HFFc6 (cell line): ENCODE measurements at regions not wholly inside any gene's neighbourhood (a gene's known extent, or its start where the extent isn't known, plus 50 kb on each side); places are given as distances from the start of the nearest gene placed in this dataset.

ENCODE experiments used
- DNase-seq: peaks from one replicate; pipeline ENCODE4 v3.0.0-alpha.2; 2018
- H3K27ac Mint-ChIP-seq: 2 replicates; pipeline ENCODE4 v1.8.0; 2020; ENCODE audit warnings: mild to moderate bottlenecking, mixed read lengths
- H3K27me3 Mint-ChIP-seq: 2 replicates; pipeline ENCODE4 v1.8.0; 2021; ENCODE audit warnings: mild to moderate bottlenecking, moderate library complexity, mixed read lengths; ENCODE audit not compliant: insufficient read depth
- H3K36me3 Mint-ChIP-seq: 2 replicates; pipeline ENCODE4 v1.8.0; 2021; ENCODE audit warnings: low read depth, mixed read lengths
- H3K4me1 Mint-ChIP-seq: 2 replicates; pipeline ENCODE4 v1.8.0; 2020; ENCODE audit warnings: low read depth, mixed read lengths
- H3K4me3 Mint-ChIP-seq: 2 replicates; pipeline ENCODE4 v1.8.0; 2020; ENCODE audit warnings: mild to moderate bottlenecking, moderate library complexity, mixed read lengths
- H3K9me3 Mint-ChIP-seq: 2 replicates; pipeline ENCODE4 v1.8.0; 2020; ENCODE audit warnings: mild to moderate bottlenecking, mixed read lengths
- TF ChIP-seq, protein P1 (sequence below): fragments of 200-600 bp; sonication (generic); IDR thresholded peaks from 2 replicates; pipeline ENCODE4 v1.5.0; 2021; ENCODE audit warnings: antibody characterized with exemption, mild to moderate bottlenecking

DNA sequence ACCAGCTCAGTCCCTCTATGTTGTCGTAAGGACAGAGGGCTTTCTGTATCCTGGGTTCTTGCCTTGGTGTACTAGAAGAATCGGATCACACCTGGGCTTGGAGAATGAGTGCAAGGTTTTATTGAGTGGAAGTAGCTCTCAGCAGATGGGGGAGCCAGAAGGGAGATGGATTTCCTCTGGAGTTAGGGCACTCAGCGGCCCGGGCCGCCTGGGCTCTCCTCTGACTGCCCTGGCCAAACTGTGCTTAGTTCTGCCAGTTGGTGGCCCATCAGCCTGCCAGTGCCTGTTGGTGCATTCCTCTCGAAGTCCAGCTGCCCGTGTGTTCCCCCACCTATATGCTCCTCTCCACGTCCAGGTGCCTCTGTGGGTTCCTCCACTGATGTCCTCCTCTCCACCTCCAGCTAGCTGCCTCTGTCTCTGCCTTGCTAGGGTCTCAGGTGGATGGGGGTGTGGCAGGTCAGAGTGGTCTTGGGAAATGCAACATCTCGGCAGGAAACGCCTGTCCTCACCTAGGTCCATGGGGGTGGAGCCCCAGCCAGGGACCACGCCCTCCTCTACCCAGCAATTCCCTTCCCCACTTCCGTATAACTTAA, 148.6 kb downstream of the PPP1R3A start:
- Mint-ChIP-seq H3K4me1 (no peaks in the 10 kb centered on the region), H3K9me3 (peaks cover 18% of the 10 kb centered on the region), H3K4me3 (no peak overlapping the region), H3K27me3 (no peaks in the 10 kb centered on the region; the same call in 1 of the 2 replicates), H3K36me3 (no peaks in the 10 kb centered on the region), H3K27ac (no peak overlapping the region)
- DNase-seq = no peak
- TF ChIP-seq, protein P1, sequence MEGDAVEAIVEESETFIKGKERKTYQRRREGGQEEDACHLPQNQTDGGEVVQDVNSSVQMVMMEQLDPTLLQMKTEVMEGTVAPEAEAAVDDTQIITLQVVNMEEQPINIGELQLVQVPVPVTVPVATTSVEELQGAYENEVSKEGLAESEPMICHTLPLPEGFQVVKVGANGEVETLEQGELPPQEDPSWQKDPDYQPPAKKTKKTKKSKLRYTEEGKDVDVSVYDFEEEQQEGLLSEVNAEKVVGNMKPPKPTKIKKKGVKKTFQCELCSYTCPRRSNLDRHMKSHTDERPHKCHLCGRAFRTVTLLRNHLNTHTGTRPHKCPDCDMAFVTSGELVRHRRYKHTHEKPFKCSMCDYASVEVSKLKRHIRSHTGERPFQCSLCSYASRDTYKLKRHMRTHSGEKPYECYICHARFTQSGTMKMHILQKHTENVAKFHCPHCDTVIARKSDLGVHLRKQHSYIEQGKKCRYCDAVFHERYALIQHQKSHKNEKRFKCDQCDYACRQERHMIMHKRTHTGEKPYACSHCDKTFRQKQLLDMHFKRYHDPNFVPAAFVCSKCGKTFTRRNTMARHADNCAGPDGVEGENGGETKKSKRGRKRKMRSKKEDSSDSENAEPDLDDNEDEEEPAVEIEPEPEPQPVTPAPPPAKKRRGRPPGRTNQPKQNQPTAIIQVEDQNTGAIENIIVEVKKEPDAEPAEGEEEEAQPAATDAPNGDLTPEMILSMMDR = no peak

DNA sequence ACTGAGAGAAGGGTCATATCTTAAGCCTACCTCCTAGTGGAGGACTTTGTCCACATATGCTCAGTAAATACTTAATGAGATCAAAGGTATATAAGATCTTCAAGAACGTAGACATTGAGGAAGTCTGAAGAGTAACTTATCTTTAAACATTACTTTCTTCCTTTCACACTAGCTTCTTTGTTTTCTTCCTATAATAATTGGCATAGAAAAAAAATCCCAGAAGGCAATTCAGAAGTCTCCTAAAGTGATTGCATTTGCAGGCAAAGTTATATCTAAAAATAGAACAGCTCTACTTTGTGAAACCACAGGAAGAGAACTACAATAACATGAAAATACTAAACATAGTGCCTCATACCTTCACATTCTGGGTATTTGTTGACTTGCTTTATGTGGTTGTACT, 150.4 kb downstream of the PPP1R3A start:
- TF ChIP-seq, protein P1 = no peak
- no peaks in the 10 kb centered on the region for H3K4me1 Mint-ChIP-seq
- H3K9me3 Mint-ChIP-seq = peaks cover 23% of the 10 kb centered on the region
- H3K4me3 Mint-ChIP-seq = no peak overlapping the region
- H3K27me3 Mint-ChIP-seq = no peaks in the 10 kb centered on the region; the same call in 1 of the 2 replicates
- no peak for DNase-seq
- no peaks in the 10 kb centered on the region for H3K36me3 Mint-ChIP-seq
- H3K27ac Mint-ChIP-seq = no peak overlapping the region

DNA sequence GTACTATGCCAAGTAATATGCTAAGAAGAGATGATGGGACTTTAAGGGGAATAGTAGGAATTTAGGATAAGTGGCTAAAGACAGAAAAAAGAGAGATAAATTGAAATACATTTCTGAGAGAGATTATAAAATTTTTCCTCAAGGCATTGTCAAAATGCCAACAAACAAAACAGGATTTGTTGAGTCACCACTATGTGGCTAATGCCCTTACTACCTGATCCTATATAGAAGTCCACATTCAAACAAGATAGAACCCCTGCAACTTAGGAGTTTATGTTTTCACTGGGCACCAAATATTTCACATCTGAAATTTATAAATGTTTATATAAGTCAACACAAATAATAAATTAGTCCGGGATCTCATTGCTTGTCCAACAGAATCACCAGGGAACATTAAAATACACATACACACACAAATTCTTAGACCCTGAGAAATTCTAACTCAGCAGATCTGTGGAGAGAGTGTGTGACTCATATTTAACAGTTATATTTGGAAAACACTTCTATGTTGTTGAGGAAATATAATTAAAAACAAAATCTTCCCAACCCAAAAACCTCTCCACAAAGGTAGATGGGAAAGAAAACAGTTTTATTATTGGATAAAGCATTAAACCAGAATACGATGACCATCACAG, 154.3 kb downstream of the PPP1R3A start:
- peaks cover 1% of the 10 kb centered on the region; the same call in 1 of the 2 replicates for H3K27me3 Mint-ChIP-seq
- TF ChIP-seq, protein P1 = no peak

DNA sequence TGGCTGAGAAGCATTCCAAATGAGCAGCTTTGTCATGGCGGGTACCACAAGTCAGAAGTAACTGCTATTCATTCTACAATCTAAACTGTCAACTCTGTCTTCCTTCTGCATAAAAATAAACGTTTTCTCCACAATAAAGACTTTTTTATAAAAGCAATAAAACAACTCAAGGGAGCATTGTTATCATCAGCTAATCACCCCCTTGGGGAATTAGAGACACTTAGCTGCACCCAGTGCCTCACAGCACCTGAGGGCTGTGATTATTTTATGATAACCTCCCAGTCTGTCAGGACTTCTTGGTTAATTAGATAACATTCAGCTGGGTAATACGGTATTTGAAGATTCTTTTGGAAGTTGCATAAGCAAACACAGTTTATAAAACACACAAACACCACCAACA, 155.6 kb downstream of the PPP1R3A start:
- Mint-ChIP-seq H3K9me3 (peaks cover 17% of the 10 kb centered on the region), H3K4me3 (no peak overlapping the region), H3K27ac (no peak overlapping the region), H3K4me1 (no peaks in the 10 kb centered on the region), H3K36me3 (no peaks in the 10 kb centered on the region), H3K27me3 (peaks cover 1% of the 10 kb centered on the region; the same call in 1 of the 2 replicates)
- DNase-seq = no peak
- TF ChIP-seq, protein P1 = no peak

More for the DNA sequence above, 154.3 kb downstream of the PPP1R3A start:
- Mint-ChIP-seq H3K36me3 (no peaks in the 10 kb centered on the region), H3K27ac (no peak overlapping the region), H3K4me1 (no peaks in the 10 kb centered on the region), H3K4me3 (no peak overlapping the region), H3K9me3 (peaks cover 17% of the 10 kb centered on the region)
- no peak for DNase-seq

DNA sequence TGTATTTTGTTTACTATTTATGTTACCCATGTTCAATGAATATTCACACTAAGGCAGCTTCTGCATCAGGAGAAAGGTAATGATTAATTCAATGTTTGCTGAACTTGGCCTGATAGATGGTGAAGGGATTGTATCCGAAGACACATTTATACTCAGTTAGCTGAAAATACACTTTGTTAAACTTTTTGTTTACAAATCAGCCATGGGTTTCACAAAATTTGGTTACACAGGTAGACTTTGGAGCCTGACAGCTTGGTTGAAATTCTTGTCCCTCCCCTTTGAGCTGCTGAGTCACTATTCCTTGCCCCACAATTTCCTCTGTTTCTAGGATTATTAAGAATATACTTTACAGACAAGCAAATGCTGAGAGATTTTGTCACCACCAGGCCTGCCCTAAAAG, 162.6 kb downstream of the PPP1R3A start:
- no peaks in the 10 kb centered on the region for H3K36me3 Mint-ChIP-seq
- H3K27ac Mint-ChIP-seq = no peak overlapping the region
- H3K4me1 Mint-ChIP-seq = no peaks in the 10 kb centered on the region
- peaks cover 16% of the 10 kb centered on the region for H3K9me3 Mint-ChIP-seq
- no peak overlapping the region for H3K4me3 Mint-ChIP-seq
- TF ChIP-seq, protein P1 = no peak
- DNase-seq = no peak
- no peaks in the 10 kb centered on the region for H3K27me3 Mint-ChIP-seq
